HEK293 (cell line): ENCODE measurements at regions not wholly inside any gene's neighbourhood (a gene's known extent, or its start where the extent isn't known, plus 50 kb on each side); places are given as distances from the start of the nearest gene placed in this dataset.

Source experiments
- CTCF ChIP-seq: fragments of 450-650 bp; formaldehyde crosslinking; IDR thresholded peaks from 2 replicates; pipeline ENCODE4 v1.5.1; 2016; ENCODE audit warnings: missing biosample characterization, missing genetic modification characterization
- HOXA7 ChIP-seq: sonication (generic); formaldehyde crosslinking; IDR thresholded peaks from 2 replicates; pipeline ENCODE4 v1.8.1; 2022; ENCODE audit warnings: missing genetic modification reagents, borderline replicate concordance
- ZBTB11 ChIP-seq: fragments of 450-650 bp; formaldehyde crosslinking; conservative IDR thresholded peaks from 2 replicates; pipeline ENCODE4 v1.5.1; 2016; ENCODE audit warnings: low read depth, missing biosample characterization, missing genetic modification characterization
- ZBTB20 ChIP-seq: fragments of 450-650 bp; formaldehyde crosslinking; IDR thresholded peaks from 2 replicates; pipeline ENCODE4 v1.5.1; 2016; ENCODE audit warnings: missing biosample characterization, missing genetic modification characterization
- ZBTB21 ChIP-seq: fragments of 450-650 bp; formaldehyde crosslinking; IDR thresholded peaks from 2 replicates; pipeline ENCODE4 v1.5.1; 2017; ENCODE audit warnings: missing biosample characterization, missing genetic modification characterization
- ZNF140 ChIP-seq: fragments of 450-650 bp; formaldehyde crosslinking; IDR thresholded peaks from 2 replicates; pipeline ENCODE4 v1.5.1; 2016; ENCODE audit warnings: missing biosample characterization, missing genetic modification characterization
- ZNF266 ChIP-seq: fragments of 450-650 bp; formaldehyde crosslinking; IDR thresholded peaks from 2 replicates; pipeline ENCODE4 v1.5.1; 2016; ENCODE audit warnings: missing biosample characterization, missing genetic modification characterization, low read depth
- ZNF350 ChIP-seq: fragments of 450-650 bp; formaldehyde crosslinking; IDR thresholded peaks from 2 replicates; pipeline ENCODE4 v1.5.0; 2017; ENCODE audit warnings: missing biosample characterization, mild to moderate bottlenecking, missing genetic modification characterization

- TF ChIP-seq ZBTB21 (tag by site-specific recombination) (no peak), CTCF (no peak), ZNF350 (tag by site-specific recombination) (no peak), HOXA7 (CRISPR knock-in tag) (no peak), ZBTB11 (no peak), ZNF266 (tag by site-specific recombination) (no peak), ZNF140 (tag by site-specific recombination) (no peak), ZBTB20 (tag by site-specific recombination) (no peak)
Observed at GRCh38 chr2:234373481-234374149, 123.3 kb downstream of the ARL4C start.
